Brain microvascular endothelial cell (primary cell): ENCODE measurements at regions not wholly inside any gene's neighbourhood (a gene's known extent, or its start where the extent isn't known, plus 50 kb on each side); places are given as distances from the start of the nearest gene placed in this dataset.

Experiments used
- DNase-seq: peaks from one replicate; pipeline ENCODE4 v3.0.0-alpha.2; 2020
- H3K27ac ChIP-seq: fragments of 250-450 bp; sonication (Bioruptor Pico); 2 replicates; pipeline ENCODE4 v1.5.1; 2020; ENCODE audit warnings: mild to moderate bottlenecking, moderate library complexity
- H3K27me3 ChIP-seq: fragments of 250-450 bp; sonication (Bioruptor Pico); replicated peaks from 2 replicates; pipeline ENCODE4 v1.5.1; 2020; ENCODE audit warnings: mild to moderate bottlenecking
- H3K36me3 ChIP-seq: fragments of 250-450 bp; sonication (Bioruptor Pico); replicated peaks from 2 replicates; pipeline ENCODE4 v1.5.1; 2020; ENCODE audit warnings: mild to moderate bottlenecking
- H3K4me3 ChIP-seq: 2 replicates; pipeline ENCODE4 v1.5.1; 2011; ENCODE audit warnings: low read depth, mild to moderate bottlenecking, control low read depth, low read length, moderate library complexity
- in situ Hi-C: cut with HindIII; loops from 2 replicates; pipeline ENCODE4 v1.10.0; 2017; ENCODE audit warnings: low sequenced_read_pairs, low pct_ligation_motif_present
- TF ChIP-seq, protein P1 (sequence below): IDR thresholded peaks from 2 replicates; pipeline ENCODE4 v1.5.1; 2011; ENCODE audit warnings: low read depth, mild to moderate bottlenecking, moderate library complexity, low read length, control low read depth, inconsistent platforms; ENCODE audit errors: missing control alignments

GRCh38 chr5:67262206-67262605 is 65.6 kb upstream of the CD180 start:
- in situ Hi-C loops: loop anchor here (25.0 kb wide), 1 partner anchor 1000 kb away; no protein-coding TSS in a partner anchor
- DNase-seq: no peak
- no peaks in the 10 kb centered on the region for H3K36me3 ChIP-seq
- no peaks in the 10 kb centered on the region for H3K27me3 ChIP-seq
- H3K27ac ChIP-seq: no peak overlapping the region
- TF ChIP-seq, protein P1, sequence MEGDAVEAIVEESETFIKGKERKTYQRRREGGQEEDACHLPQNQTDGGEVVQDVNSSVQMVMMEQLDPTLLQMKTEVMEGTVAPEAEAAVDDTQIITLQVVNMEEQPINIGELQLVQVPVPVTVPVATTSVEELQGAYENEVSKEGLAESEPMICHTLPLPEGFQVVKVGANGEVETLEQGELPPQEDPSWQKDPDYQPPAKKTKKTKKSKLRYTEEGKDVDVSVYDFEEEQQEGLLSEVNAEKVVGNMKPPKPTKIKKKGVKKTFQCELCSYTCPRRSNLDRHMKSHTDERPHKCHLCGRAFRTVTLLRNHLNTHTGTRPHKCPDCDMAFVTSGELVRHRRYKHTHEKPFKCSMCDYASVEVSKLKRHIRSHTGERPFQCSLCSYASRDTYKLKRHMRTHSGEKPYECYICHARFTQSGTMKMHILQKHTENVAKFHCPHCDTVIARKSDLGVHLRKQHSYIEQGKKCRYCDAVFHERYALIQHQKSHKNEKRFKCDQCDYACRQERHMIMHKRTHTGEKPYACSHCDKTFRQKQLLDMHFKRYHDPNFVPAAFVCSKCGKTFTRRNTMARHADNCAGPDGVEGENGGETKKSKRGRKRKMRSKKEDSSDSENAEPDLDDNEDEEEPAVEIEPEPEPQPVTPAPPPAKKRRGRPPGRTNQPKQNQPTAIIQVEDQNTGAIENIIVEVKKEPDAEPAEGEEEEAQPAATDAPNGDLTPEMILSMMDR: no peak
- no peak overlapping the region for H3K4me3 ChIP-seq

GRCh38 chr5:67259548-67260215 is 63.1 kb upstream of the CD180 start:
- Histone ChIP-seq H3K27ac (no peak overlapping the region), H3K27me3 (no peaks in the 10 kb centered on the region), H3K4me3 (no peak overlapping the region), H3K36me3 (no peaks in the 10 kb centered on the region)
- in situ Hi-C loops: loop anchor here (25.0 kb wide), 1 partner anchor 1003 kb away; no protein-coding TSS in a partner anchor
- TF ChIP-seq, protein P1: no peak
- DNase-seq: no peak

GRCh38 chr5:67257500-67257899 is 60.9 kb upstream of the CD180 start:
- no peak overlapping the region for H3K27ac ChIP-seq
- no peak for DNase-seq
- in situ Hi-C loops: loop anchor here (25.0 kb wide), 1 partner anchor 1005 kb away; no protein-coding TSS in a partner anchor

DNA sequence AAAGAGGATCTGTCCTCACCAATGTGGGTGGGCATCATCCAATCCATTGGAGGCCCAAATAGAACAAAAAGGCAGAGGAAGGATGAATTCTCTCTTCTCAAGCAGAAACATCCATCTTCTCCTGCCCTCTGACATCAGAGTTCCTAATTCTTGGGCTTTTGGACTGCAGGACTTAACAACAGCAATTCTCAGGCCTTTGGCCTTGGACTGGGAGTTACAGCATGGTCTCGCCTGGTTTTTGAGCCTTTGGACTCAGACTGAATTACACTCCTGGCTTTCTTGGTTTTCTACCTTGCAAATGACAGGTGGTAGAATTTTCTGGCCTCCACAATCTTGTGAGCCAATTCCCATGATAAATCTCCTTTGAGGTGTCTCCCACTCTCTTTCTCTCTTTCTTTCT is 60.5 kb upstream of the CD180 start:
- Histone ChIP-seq H3K27me3 (no peaks in the 10 kb centered on the region), H3K27ac (no peak overlapping the region), H3K4me3 (no peak overlapping the region), H3K36me3 (no peaks in the 10 kb centered on the region)
- no peak for DNase-seq
- in situ Hi-C loops: loop anchor here (25.0 kb wide), 1 partner anchor 1005 kb away; no protein-coding TSS in a partner anchor
- TF ChIP-seq, protein P1: no peak

More at GRCh38 chr5:67257500-67257899, 60.9 kb upstream of the CD180 start:
- TF ChIP-seq, protein P1: no peak
- Histone ChIP-seq H3K4me3 (no peak overlapping the region), H3K27me3 (no peaks in the 10 kb centered on the region), H3K36me3 (no peaks in the 10 kb centered on the region)

DNA sequence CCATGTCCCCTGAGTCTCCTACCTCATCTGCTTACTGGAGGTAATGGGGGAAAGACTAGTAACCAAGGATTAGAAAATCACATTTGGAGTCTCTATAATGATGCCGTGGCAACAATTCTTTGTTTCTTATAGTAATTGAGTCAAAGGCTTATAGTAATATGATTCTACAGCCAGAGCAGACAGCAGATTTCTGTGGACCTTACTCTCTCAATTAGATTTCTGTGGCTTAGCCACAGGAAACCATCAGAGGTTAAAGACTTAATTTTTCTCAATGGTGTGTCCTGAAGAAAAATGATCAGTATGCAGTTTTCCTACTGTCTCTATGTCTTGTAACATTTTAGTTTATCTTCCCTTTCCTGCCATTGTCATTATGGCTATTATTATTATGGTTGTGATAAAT is 59.3 kb upstream of the CD180 start:
- Histone ChIP-seq H3K36me3 (no peaks in the 10 kb centered on the region), H3K27me3 (no peaks in the 10 kb centered on the region), H3K4me3 (no peak overlapping the region), H3K27ac (no peak overlapping the region)
- TF ChIP-seq, protein P1: no peak
- in situ Hi-C loops: loop anchor here (25.0 kb wide), 1 partner anchor 1006 kb away; no protein-coding TSS in a partner anchor
- no peak for DNase-seq

- Histone ChIP-seq H3K27me3 (no peaks in the 10 kb centered on the region), H3K36me3 (no peaks in the 10 kb centered on the region), H3K27ac (no peak overlapping the region), H3K4me3 (no peak overlapping the region)
- in situ Hi-C loops: loop anchor here (25.0 kb wide), 1 partner anchor 1008 kb away; no protein-coding TSS in a partner anchor
- TF ChIP-seq, protein P1: no peak
- no peak for DNase-seq
Measured at GRCh38 chr5:67253911-67254310, 57.3 kb upstream of the CD180 start.
